Superior temporal gyrus (tissue), 1 donor: ENCODE measurements at regions not wholly inside any gene's neighbourhood (a gene's known extent, or its start where the extent isn't known, plus 50 kb on each side); places are given as distances from the start of the nearest gene placed in this dataset.
A peak's percentile ranks its signal among the peaks of the same experiment; 100 is the strongest.
"Not testable (repeated sequence)": the region's sequence is repeated elsewhere in the genome, so short reads cannot be mapped to it uniquely, and the experiment has no call there.

Source experiments
- DNase-seq: peaks from one replicate; pipeline ENCODE4 v3.0.0-alpha.2; 2016; ENCODE audit errors: extremely low spot score

GRCh38 chr22:47351836-47352579 is 589.6 kb downstream of the TBC1D22A start:
- no peak for DNase-seq

DNA sequence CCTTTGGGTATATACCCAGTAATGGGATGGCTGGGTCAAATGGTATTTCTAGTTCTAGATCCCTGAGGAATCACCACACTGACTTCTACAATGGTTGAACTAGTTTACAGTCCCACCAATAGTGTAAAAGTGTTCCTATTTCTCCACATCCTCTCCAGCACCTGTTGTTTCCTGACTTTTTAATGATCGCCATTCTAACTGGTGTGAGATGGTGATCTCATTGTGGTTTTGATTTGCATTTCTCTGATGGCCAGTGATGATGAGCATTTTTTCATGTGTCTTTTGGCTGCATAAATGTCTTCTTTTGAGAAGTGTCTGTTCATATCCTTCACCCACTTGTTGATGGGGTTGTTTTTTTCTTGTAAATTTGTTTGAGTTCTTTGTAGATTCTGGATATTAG is 583.8 kb downstream of the TBC1D22A start:
- not testable (repeated sequence) for DNase-seq

GRCh38 chr22:47345025-47345424 is 582.6 kb downstream of the TBC1D22A start:
- DNase-seq, result no peak

DNA sequence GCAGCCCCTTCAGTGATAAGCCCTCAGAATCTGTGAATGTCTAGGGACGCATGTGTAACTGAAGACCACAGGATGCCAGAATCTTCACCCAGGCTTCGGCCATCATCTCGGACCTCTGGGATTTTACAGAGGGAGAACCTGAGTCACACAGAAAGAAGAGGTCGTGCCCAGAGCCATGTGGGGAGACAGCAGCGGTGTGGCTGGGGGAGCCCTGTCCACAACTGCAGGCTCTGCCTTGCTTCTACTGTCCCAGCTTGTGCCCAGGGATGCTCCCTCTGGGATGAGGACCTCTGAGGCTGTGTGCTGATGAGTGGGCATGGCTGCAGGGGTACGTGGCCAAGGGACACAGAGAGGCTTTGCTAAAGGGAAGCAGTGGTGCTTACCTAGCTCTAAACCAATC is 582.0 kb downstream of the TBC1D22A start:
- no peak for DNase-seq

- no peak for DNase-seq
Observed at GRCh38 chr22:47343611-47344010, 581.2 kb downstream of the TBC1D22A start.

DNA sequence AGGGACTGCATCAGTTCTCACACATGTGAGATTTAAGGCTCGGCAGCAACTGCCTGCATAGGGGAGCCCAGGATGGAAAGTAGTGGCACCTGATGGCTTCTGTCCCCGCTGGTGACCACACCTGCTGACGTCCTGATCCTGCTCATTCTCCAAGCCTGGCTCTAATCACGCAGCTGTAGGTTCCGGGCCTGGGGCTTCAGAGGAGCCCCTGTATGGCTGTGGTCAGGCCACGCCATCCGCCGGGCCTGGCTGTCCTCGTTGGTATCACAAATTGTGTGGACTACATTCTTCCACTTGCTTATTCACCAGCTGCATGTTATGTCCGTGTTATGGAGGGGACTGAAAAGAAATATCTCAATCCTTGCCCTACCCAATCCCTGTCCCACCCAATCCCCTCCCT is 580.0 kb downstream of the TBC1D22A start:
- DNase-seq, result no peak

DNA sequence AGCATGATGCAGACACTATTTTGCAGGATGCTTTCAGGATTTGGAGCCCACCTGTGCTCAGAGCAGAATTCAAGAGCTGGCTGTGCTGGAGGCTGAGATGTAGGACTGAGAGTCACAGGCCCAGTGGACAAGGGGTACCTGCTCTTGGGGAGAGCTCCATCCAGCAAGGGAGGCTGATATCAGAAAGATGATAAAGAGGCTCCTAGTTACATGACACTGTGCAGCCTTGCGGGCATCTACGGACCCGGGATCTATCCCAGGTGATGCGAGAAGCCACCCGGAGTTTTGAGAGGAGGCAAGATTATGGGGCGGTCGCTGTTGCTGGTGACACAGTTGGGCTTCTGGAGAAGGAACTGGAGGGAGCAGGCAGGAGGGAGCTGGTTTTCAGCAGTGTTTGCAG is 579.0 kb downstream of the TBC1D22A start:
- DNase-seq, result no peak

DNA sequence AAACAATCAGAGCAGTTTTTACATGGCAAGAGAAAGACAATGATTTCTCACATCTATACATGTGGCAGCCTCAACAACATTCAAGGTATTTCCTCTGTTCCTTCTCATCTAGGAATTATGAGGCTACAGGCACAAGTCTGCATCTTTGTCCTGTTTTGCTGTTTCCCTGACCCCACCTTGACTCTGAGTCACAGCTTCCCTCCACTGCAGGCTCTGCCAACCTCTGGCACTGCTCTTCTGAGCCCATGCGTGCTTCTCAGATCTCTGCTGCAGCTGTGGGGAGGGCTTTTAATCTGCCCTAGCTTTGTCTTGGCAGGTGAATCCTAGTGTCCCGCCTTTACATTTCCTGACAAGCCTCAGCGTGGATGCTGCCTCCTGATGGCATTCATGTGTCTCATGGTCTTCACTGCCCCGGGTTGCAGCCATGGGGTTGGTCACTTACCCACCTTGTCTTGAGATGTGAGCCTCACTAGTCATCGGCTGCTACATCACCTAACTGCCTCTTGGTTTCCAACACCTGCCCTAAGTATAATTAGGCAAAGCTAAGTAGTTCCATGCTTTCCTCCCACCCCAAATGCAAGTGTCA is 578.5 kb downstream of the TBC1D22A start:
- DNase-seq, result no peak

GRCh38 chr22:47337161-47337621 is 574.7 kb downstream of the TBC1D22A start:
- peak; percentile 15 for DNase-seq

DNA sequence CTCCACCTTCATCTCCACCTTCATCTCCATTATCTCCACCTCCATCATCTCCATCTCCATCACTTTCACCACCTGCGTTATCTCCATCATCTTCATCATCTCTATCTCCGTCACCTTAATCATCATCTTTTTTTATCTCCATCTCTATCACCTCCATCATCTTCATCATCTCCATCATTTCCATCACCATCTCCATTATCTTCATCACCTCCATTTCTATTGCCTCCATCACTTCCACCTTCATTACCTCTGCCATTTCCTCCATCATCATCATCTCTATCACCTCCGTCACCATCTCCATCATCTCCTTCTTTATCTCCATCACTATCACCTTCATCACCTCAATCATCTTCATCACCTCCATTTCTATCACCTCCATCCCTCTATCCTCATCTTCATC is 573.5 kb downstream of the TBC1D22A start:
- DNase-seq, result no peak

DNA sequence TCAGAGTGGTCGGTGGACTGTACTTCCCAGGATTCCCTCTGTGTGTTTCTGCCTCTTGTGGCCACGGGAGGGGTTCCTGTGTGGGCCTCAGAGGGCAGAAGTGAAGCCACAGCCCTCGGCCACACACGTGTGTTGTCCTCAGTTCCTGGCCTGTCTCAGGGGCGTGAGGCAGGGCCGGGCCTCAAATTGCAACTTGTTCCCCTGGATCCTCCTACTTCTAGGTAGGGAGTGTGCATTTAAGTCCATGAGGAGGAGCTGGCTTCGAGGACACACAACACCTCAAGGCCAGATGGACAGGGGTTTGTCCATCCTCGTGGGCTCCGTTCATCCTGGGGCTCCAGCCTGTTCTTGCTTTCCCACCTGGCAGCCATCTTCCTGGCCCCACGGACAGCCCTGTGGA is 573.0 kb downstream of the TBC1D22A start:
- no peak for DNase-seq

DNA sequence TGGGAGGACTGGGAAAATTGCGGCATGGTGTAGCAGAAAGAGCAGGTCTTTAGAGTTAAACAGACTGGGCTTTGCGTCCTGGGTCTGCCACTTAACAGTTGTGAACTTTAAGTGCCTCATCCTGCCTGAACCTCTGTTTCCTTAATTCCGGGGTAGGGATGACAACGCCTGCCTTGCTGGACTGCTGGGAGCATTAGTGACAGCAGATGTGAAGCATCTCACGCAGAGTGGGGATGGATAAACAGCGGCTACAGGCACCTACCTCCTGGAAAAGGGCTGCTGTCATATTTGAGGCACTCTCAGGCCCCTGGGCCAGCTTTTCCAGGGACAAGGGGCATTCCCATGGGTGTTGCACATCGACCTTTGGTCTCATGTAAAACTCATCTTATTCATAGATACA is 572.2 kb downstream of the TBC1D22A start:
- no peak for DNase-seq

DNA sequence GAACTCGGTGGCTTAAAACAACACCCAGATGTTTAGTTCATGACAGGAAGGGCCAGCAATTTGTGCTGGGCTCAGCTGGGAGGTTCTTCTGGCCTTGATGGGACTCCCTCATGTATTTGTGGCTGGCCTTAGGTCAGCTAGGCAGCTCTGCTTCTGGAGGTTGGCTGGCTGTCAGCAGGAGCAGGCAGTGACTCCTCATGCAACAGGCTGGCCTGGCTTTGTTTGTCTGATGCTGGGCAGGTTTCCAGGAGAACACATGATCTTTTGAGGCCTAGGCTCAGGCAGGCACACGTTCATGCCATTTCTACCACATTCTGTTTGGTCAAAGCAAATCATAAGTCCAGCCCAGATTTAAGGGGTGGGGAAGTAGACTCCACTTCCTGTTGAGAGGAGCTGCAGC is 571.2 kb downstream of the TBC1D22A start:
- no peak for DNase-seq

DNA sequence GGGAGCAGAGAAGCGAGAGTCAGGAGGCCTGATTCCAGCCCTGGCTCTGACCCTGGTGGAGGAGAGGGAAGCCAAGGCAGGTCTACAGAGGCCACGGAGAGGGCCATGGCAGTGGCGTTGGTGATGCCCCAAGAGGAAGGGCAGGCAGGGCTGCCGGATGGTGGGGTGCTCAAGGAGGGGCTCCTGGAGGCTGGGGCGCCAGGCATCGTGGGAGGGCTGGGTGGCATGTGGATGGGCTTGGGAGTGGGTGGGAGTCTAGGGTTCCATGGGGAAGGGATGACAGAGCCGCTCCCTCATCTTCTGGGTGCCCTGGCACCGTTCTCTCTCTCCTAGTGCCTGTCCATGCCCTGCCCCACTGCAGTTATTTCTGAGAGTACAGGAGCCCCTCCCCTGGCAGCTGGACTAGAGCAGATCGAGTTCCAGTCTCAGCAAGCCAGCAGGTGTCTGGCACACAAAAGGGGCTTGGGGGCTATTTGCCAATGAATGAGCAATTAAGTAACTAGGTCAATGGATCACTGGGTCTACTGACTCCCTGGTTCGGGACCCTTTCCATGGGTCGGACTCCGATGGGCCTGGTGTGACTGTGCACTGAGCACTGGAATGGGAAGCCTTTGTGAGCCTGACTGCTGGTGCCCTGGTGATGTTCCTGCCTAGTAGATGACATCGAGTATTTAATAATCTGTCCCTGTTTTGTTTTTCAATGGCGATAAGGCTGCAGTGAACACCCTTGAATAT is 570.0 kb downstream of the TBC1D22A start:
- no peak for DNase-seq

- no peak for DNase-seq
Observed at GRCh38 chr22:47331750-47332149, 569.3 kb downstream of the TBC1D22A start.

GRCh38 chr22:47329727-47330650 is 567.5 kb downstream of the TBC1D22A start:
- no peak for DNase-seq

- DNase-seq, result no peak
Observed at GRCh38 chr22:47328550-47329243, 566.2 kb downstream of the TBC1D22A start.

DNA sequence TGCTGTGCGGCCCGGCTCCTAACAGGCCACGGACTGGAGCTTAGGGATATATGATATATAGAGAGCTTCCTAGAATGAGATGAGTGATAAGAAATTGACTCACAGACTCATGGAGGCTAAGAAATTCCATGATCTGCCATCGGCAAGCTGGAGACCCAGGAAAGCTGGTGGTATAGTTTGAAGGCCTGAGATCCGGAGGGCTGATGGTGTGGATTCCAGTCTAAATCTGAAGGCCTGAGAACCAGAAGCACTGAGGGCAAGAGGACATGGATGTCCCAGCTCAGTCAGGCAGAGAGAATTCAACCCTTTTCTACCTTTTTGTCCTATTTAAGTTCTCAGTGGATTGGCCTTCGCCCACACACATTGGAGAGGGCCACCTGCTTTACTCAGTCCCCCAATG is 564.8 kb downstream of the TBC1D22A start:
- DNase-seq, result no peak

DNA sequence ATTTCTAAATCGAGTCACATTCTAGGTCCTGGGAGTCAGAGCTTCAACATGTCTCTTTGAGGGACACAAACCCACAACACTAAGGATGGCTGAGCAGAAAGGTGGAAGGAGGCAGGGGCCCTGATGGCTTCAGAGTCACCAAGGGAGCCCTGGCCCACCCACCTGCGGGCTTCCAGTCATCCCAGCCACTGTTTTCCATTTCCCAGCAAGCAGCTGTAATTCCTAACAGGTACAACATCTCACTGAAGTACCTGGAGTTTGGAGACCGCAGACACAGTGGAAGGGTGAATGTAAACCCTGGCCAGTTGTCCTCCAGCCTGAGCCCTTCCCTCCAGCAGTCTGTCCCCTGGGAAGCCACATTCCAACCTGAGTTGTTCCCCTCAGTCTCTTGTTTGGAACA is 562.8 kb downstream of the TBC1D22A start:
- DNase-seq, result no peak

DNA sequence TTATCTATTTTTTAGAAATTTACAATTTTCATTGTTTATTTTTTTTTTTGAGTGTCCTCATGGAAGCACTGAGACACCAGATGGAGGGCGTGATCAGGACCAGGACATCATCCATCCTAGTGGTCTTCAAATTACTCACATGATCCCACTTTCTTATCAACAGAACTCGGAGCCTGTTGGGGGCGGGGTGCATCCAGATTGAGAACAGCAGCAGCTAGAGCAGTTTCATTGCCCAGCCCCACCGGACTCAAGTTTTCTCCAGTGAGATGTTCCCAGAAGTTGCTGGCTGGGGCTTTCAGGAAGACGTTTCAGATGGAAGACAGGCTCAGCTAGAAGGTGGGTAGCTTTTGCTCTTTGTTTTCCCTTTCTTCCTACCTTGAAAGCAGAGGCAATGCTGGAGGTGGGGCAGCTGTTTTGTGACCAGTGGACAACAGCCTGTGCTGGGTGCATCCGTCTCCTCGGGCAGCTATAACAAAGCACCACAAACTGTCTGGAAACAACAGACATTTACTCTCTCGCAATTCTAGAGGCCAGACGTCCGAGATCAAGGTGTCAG is 562.1 kb downstream of the TBC1D22A start:
- DNase-seq, result no peak

DNA sequence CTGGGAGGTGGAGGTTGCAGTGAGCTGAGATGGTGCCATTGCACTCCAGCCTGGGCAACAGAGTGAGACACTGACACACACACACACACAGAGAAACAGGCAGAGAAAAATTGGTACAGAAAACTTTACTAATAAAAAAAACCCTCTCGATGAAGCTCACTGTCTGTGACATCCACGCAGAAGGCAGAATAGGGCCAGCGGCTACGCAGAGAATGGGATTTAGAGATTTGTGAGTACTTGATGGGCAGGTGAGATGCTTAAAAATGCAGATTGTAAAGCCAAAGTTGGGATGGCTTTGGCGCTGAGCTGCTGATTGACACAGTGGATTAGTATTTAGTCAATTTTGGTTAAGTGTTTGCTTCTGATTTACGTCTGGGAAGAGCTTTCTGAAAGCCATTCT is 561.1 kb downstream of the TBC1D22A start:
- no peak for DNase-seq
